GM12864 (cell line): ENCODE measurements at regions not wholly inside any gene's neighbourhood (a gene's known extent, or its start where the extent isn't known, plus 50 kb on each side); places are given as distances from the start of the nearest gene placed in this dataset.

Experiments used
- DNase-seq: peaks from one replicate; pipeline ENCODE4 v3.0.0-alpha.2; 2011; ENCODE audit warnings: low read depth
- H3K4me3 ChIP-seq: 2 replicates; pipeline ENCODE4 v1.5.1; 2011; ENCODE audit warnings: mild to moderate bottlenecking, low read depth, low read length, control low read depth
- CTCF ChIP-seq: IDR thresholded peaks from 2 replicates; pipeline ENCODE4 v1.5.1; 2011; ENCODE audit warnings: low read depth, mild to moderate bottlenecking, moderate library complexity, low read length, control low read depth, inconsistent platforms; ENCODE audit errors: missing control alignments

- H3K4me3 ChIP-seq, result no peak overlapping the region
- DNase-seq, result no peak
- no peak for TF ChIP-seq CTCF
Measured at GRCh38 chr9:129344641-129345495, 166.8 kb upstream of the IER5L start.

DNA sequence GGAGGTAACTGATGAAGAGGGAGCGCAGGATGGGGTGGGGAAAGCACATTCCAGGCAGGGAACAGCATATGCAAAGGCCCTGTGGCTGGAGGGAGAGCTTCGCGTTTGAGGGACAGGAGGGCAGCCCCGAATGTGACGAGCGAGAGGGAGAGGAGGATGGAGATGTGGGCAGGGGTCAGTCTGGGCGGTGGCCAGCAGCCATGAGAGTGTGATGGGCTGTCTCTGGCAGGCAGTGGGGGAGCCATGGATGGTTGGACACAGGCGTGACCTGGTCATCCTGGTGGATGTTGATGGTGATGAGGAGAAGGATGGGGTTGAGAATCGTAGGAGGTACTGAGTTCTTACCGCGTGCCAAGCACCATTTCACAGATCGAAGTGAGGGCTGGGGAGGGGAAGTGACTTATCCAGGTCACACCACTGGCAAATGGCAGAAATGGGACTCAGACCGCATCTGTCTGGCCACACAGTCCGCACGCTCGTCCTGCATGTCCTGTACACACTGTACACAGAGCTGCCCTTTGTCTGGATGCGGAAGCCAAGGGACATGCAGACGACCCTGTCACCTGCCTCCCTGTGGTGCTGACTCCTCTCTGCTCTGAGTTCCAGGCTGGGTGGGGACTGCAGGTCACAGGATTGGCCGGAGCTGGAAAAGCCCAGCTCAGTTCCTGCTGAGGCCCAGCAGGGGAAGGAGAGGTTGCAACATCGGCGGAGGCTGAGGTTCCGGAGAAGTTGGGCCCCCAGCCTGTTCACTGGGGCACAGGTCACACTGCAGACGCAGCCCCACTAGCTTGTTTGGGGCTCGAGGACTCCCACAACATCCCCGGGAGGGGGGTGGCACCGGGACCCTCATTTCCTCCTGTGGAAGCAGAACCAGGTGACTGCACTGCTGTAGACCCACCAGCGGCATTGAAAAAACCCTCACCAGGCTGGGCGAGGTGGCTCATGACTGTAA, 165.6 kb upstream of the IER5L start:
- no peak overlapping the region for H3K4me3 ChIP-seq
- TF ChIP-seq CTCF, result no peak
- DNase-seq, result no peak

- H3K4me3 ChIP-seq, result no peak overlapping the region
- no peak for TF ChIP-seq CTCF
- DNase-seq, result no peak
Measured at GRCh38 chr9:129342591-129343423, 164.7 kb upstream of the IER5L start.

GRCh38 chr9:129341987-129342348, 163.9 kb upstream of the IER5L start:
- DNase-seq, result no peak
- TF ChIP-seq CTCF, result no peak
- no peak overlapping the region for H3K4me3 ChIP-seq

- TF ChIP-seq CTCF, result no peak
- no peak for DNase-seq
- H3K4me3 ChIP-seq, result no peak overlapping the region
Measured at GRCh38 chr9:129341171-129341986, 163.3 kb upstream of the IER5L start.

GRCh38 chr9:129340427-129341170, 162.5 kb upstream of the IER5L start:
- no peak overlapping the region for H3K4me3 ChIP-seq
- no peak for TF ChIP-seq CTCF
- no peak for DNase-seq
